C4-2B (cell line): ENCODE measurements at regions not wholly inside any gene's neighbourhood (a gene's known extent, or its start where the extent isn't known, plus 50 kb on each side); places are given as distances from the start of the nearest gene placed in this dataset.
"Not testable (repeated sequence)": the region's sequence is repeated elsewhere in the genome, so short reads cannot be mapped to it uniquely, and the experiment has no call there.

ENCODE experiments used
- CTCF ChIP-seq: fragments of 450-650 bp; conservative IDR thresholded peaks from 2 replicates; pipeline ENCODE4 v1.5.1; 2017; ENCODE audit warnings: mild to moderate bottlenecking
- ZFX ChIP-seq: fragments of 450-650 bp; IDR thresholded peaks from 2 replicates; pipeline ENCODE4 v1.6.1; 2017

- not testable (repeated sequence) for TF ChIP-seq CTCF, ZFX
Measured at GRCh38 chr18:9024031-9024646, 78.4 kb upstream of the NDUFV2 start.
